ENCODE measurements at regions not wholly inside any gene's neighbourhood (a gene's known extent, or its start where the extent isn't known, plus 50 kb on each side); places are given as distances from the start of the nearest gene placed in this dataset.

DNA sequence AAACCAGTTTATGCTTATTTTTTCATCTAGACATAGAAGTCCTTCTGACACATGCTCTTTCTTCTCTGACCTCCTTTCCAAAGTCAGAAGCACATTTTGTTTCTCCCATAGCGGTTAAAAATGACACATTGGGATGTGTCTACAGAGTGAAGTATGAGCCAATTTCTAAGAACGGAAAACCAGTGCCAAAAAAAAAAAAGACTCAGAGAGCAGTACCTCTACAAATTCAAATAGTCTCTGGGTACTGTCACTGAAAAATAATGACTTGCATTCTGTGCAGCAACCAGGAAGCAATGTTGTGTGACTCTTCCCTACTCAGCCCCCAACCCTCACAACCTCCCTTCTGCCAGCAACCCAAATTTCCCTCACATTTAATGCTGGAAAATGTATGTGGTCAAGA, 145.5 kb upstream of the PMFBP1 start:
- DNase-seq (ENCODE audit: low read depth), result no peak

DNA sequence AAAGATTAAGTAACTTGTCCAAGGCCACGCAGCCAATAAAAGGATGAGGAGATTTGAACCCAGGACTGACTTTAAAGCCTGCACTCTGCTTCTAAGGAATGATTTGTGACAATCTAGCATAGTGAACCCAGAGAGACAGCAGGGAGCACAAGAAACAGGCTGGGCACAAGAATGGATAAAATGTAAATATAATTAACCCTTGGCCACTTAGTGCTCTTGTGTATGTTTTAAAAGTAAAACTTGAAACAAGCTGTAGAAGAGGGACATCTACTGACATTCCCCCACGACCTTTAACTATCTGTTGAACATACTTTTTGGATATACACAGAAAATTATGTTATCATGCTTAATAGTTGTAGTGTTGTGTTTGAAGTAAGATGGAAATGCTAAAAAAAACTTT, 141.9 kb upstream of the PMFBP1 start:
- no peak for DNase-seq (ENCODE audit: low read depth)

DNA sequence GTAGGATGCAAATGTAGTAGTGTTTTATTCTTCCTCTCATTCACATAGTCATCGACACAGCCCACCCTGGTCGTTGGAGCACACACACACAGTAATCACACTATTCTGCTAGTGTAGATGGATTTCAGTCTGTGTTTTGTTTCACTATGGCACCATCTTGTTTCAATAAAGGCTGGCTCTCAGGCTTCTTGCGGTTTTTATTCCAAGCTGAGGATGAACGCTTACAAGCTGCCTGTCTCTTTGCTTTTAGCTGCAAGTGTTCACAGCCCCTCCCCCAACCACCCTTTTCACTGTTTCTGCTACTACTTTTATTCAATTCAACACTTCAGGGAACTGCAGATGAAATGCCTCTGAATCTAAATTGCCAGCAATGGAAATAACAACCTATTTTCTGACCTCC, 140.9 kb upstream of the PMFBP1 start:
- no peak for DNase-seq (ENCODE audit: low read depth)

DNA sequence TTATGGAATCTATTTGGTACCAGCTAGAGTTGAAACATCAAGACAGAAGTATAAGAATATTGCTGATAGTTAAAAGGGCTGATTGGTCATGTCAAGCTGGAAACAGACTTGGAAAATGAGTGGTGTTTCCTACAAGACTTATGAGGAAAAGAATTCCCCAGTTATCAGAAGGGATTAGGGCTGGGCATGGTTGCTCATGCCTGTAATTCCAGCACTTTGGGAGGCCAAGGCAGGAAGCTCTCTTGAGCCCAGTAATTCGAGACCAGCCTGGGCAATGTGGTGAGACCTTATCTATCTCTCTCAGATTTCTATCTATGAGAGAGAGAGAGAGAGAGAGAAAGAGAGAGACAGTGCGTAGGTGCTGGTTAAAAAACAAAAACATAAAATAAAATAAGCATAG, 139.5 kb upstream of the PMFBP1 start:
- DNase-seq (ENCODE audit: low read depth), result no peak

DNA sequence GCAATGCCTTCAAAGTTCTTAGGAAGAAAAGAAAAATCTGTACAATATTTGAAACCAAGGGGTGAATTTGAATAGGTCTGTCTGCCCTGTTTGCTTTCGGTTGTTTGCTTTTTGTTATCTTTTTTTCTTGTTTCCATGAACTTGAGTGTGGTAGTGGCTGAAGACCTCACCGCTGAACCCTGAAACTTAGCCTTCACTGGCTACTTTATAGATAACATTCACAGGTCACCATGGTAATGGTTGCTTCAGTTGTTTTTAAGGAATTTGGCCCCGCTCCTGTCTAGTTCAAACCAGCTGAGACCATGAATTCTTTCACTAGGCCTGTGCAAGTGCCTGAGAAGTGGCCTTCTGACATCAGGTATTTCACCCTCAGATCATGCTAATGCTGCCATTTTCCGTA, 137.0 kb upstream of the PMFBP1 start:
- no peak for DNase-seq (ENCODE audit: low read depth)

DNA sequence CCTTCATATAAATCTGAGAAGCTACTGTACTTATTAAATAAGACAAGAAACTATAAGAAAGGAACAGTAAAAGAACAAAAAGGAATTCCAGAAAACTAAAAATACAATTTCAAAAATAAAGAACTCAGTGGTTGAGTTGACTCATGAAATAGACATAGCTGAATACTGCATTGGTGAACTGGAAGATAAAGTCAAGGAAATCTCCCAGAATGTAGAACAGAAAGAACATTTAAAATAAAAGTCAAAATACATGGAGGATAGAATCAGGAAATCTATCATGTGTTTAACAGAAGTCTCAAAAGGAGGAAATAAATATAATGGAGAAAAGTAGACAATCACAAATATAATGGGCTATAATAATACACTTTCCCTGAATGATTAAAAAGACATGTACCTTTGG, 136.4 kb upstream of the PMFBP1 start:
- DNase-seq (ENCODE audit: low read depth), result no peak

DNA sequence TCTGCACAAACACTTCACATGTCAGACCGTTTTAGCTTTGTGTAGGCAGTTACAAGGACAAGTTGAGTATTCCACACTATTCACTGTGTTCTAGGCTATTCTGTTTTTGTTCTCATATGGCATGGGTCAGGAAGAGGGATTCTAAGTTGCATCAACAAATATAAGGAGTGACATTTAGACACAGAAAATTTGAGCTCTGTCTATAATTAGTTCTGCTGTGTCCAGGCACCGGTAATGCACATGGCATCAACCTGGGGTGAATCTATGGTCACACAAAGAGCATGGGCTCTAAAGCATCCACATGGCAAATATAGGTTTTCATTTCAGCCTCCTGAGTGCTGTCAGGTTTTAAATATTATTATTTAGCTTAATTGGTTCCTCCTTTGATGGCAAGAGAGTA, 130.4 kb upstream of the PMFBP1 start:
- no peak for DNase-seq (ENCODE audit: low read depth)

DNA sequence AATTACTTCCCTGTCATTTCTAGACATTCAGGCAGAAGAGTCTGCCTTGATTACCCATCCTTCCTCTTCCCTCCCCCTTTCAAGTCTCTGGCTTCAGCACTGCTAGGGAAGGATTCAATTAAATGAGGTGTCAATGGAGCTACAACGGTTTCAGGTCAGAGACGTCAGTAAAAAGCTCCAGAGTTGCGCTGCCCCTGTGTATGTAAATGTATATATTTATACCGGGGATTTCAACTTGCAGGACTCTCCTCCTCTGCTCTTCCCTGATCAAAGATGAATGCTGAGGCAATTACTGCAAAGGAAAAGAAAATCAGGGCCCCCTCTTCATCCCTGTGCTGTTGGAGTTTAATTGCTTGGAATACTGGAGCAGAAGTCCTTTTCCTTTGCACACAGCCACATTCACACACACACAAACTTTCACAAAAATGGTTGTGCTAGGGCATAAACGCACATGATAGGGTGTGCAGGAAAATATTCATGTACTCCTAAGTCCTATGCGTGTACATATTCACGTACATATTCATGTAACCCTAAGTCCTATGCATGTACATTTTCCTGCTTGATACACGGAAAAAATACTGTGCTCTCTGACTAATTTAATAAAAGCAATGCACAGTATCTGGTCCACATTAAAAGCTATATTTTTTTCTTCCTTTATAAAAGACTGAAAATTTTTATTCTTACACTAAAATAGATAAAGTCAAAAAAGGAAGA, 129.7 kb upstream of the PMFBP1 start:
- DNase-seq (ENCODE audit: low read depth), result no peak

DNA sequence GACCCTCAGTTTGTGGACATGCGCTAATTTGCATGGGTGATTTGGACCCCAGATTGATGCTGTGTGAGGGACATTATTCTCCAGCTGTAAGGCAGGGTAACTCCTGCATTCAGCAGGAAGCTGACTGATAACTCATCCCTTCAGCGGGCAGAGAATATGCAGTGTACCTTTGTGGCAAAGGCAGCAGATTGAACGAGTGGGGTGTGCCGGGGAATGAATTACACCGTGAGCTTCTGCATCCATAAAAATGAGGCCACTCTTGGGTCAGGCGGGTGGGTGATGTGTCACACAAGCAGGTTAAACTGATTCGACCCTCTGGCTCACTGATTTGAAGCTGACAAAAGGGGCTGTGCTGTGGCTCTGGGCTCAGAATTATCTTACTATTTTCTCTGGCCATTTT, 128.9 kb upstream of the PMFBP1 start:
- no peak for DNase-seq (ENCODE audit: low read depth)

DNA sequence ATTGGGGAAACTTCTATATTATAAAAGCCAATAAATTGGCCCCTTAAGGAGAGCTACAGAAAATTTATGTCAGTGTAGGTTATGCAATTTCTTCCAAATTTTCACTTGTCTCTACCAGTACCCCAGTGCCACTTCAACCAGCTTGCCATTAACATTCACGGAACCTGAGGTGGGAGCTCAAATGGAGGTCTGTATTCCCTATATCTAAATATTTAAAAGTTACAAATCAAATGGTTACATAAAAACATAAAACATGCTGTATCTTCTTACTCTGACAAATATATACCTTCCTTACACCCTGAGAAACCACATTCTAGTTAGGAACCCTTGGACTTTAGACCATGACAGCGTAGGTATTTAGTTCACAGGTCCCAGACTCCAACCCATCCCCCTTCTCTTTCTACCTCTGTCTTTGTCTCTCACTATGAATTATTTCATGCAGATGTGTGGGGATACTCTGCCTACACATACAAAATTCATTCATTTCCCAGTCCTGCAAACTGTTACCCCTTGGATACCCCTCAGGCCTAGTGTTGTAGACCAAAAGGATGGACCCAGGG, 127.8 kb upstream of the PMFBP1 start:
- DNase-seq (ENCODE audit: low read depth), result no peak

DNA sequence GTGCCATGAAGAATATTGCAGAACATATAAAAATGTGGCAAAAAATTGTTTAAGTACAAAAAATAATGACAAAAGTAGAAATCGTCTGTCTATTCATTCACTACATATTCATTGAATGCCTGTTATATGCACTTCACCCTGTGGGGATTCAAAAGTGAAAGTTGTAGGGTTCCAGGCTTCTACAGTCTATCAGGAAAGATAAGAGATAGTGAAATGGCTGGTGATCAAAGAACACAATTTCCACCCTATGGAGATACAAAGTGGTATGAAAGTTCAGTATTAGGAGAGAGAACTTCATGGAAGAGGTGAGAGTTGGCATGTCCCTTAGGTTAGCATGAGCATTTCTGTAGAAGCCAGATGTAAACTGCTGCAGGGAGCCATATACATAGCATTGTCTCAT, 127.0 kb upstream of the PMFBP1 start:
- DNase-seq (ENCODE audit: low read depth), result no peak

DNA sequence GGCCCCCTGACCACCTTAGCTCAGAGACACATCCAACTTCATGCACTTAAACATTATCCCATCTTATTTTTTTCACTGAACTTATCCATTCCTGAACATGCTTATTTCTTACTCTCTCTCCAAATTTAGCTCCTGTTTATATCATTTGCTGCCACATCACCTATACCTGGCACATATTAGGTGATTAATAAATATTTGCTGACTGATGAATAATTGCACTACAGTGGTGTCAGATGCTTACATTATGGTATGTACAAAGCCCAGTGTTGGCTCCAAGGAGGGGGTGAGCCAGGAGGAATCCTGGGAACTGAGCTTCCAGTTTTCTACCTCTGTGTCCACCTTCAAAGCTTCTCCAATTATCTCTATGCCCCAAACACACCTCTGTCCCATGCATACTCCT, 124.0 kb upstream of the PMFBP1 start:
- no peak for DNase-seq (ENCODE audit: low read depth)

DNA sequence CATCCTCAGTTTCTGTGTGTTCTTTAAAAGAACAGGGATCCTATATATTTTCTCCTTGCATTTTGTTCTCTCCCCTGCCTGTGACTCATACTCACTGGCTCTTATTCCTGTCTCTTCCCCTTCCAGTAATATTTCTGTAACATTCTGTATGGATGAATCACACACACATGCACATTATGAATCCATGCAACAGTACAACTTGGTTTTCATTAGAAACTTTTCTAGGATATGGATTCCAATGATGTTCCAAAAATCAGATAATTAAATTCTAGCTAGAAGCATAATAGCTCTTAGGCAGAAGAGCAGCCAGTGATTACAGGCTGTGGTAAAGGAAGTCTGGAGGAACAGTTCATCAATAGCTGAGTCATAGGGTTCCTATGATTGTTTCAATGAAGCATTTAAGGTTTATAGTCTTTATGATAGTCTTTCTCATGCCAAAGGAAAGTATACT, 119.6 kb upstream of the PMFBP1 start:
- no peak for DNase-seq (ENCODE audit: low read depth)

DNA sequence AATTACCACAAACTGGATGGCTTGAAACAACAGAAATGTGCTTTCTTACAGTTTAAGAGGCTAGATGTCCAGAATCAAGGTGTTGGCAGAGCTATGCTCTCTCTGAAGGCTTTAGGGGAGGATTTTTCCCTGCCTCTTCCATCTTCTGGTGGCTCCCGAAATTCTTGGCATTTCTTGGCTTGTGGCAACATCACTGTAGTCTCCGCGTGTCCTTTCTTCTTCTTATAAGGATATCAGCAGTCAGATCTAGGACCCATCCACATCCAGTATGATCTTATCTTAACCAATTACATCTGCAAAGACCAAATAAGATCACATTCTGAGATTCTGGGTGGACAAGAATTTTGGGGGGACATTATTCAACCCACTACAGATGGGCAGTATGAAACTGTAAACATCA, 119.2 kb upstream of the PMFBP1 start:
- DNase-seq (ENCODE audit: low read depth), result no peak

DNA sequence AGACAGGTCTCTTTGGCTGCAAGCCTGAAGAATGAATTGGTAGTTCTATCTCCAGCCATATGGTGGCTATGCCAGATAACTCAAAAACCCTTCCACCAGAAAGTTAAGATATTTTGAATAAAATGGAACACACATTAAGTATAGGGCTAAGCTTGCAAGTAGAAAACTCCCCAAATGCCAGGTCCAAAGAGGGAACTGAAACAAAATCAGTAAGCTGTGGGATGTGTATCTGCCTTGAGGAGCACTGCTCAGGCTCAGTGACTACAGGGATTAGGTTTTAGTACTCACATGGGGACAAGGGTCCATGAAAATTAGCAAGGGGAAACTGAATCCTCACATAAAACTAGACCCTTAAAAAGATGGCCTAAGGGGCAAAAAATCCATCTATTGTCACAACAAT, 115.7 kb upstream of the PMFBP1 start:
- no peak for DNase-seq (ENCODE audit: low read depth)

DNA sequence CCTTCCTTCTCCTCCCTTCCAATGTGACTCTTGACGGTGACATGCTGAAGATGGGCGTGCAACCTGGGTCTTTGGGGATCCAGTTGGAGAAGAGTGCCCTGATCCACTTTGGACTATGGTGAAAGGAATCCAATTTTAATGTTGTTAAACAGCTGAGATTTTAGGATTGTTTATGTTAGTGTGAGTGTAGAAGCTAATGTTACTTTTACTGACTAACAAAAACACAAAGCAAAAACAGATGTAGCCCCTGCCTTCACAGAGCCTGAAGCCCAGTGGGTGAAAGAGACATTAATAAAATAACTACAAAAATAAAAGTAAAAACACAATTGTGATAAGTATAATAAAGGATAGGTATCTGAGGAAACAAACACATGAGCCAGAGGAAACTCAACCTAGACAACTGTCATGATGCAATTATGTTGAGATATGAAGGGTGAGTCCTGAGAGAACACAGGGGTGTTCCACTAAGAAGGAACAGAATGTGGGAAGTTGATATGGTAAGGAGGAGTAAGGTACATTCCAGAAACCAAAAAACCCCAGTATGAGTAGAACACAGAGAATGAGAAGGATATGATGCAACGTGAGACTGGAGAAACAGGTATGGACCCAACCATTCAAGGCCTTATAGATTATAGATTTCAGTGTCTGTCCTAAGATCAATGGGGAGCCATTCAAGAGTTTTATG, 115.1 kb upstream of the PMFBP1 start:
- no peak for DNase-seq (ENCODE audit: low read depth)

DNA sequence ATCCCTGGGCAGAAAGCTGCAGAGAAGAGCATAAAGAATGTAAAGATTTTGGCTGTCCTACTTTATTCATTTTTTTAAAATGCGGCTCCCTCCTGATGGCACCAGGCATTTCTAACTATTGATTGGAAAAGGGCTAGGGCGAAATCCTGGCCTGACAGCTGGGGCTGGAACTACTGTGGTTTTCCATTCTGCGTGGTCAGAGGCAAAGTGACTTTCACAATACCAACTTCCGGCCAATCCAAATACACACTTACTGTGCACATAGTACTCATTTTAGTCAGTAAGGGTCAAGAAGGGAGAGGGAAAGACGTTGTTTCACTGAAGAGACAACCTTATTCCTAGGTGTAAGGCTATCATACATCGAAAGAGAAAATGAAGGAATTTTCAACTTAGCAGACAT, 113.8 kb upstream of the PMFBP1 start:
- DNase-seq (ENCODE audit: low read depth), result no peak

DNA sequence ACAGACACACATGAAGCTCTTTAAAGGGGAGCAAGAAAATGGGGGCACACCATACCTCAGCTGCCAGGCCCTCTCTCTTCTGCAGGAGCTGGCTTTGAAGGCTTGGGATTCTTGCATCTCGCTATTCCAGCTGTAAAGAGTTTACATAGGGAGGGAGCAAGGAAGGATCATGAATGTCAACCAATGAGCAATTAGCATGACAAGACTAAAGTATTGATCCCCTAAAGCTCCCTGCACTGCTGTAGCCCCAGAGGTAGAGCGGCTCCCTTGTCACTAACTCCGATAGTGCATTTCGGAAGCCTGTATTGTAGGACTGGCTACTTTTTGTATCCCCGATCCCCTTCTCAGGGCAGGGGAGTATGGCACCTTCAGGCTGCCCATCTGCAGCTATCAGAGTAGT, 113.4 kb upstream of the PMFBP1 start:
- no peak for DNase-seq (ENCODE audit: low read depth)

DNA sequence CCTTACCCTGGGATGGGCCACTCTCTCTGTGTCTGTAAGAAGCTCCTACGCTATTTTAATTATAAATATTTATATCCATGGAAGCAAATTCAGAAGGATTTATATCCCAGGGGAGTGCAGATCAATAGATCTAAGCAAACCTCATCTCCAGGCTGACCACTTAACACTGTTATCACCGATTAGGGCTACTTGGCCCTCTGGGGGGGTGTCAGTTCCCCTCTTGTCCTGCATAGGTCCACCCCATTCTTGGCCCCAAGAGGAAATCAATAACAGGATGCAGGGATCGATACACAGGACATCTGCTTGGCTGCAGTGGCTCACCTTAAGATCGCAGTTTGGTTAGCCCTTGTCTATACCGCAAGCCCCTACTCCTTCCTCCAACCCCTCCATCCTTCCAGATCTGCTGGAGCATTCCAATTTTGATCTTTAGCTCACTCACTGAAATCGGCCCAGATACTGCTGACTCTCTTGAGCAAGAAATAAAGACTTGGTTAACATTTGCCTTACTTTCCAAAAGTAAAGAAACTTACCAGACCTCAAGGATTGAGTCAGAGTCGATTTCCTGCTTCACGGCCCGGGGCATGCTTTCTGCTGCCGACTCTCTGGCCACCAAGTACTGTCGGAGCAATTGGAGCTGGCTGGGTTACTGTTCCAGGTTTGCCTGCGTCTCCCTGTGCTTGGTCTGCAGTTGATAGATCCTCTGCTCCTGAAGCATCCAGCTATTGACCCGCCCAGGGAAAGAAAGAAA, 112.3 kb upstream of the PMFBP1 start:
- no peak for DNase-seq (ENCODE audit: low read depth)

DNA sequence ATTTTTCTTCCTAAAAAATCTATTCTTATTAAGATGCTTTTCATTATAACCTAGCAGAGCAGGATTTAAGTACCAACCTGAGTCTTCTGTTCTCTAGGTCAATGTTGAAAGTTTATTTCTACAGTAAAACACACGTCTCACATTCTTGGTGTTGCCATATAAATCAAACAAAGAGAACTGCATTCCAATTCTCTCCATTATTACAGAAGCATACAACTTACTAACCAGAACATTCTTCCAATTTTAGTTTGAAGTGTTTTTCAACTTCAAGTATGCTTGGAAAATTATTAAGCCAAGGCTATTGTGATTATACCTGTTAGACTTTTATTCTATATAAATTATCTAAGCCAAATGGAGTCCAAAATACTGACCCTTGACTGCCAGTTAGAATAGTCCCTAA, 110.4 kb upstream of the PMFBP1 start:
- no peak for DNase-seq (ENCODE audit: low read depth)

DNA sequence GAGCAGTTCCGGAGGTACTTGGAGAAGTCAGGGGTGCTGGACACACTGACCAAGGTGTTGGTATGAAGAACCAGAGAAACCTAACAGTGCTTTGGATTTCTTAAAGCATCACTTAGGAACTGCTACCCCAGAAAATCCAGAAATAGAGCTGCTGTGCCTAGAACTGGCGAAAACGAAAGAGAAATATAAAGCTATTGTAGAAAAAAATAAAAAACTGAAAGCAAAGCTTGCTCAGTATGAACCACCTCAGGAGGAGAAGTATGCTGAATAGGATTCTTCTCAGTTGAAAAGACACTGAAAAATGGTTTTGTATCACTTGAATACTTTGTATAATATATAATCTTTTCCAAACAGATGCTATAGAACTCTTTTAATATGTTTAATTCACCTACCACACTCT, 106.3 kb upstream of the PMFBP1 start:
- DNase-seq (ENCODE audit: low read depth), result no peak

DNA sequence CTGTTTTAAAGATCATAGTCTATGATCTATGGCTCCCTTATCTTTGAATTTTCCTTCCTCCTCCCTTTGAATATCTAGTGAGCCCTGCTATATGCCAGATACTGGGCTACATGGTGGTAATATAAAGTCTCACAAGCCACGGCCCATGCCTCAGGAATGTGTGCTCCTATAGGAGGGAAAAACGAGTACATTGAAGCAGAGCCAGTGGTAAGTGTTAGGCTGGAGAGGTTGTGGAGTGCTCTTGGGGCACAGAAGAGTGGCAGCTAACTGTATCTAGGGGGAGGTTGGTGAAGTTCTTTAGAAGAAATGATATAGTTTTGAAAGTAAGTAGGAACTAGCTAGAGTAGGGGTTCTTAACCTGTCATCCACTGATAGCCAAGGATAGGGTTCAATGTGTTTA, 105.8 kb upstream of the PMFBP1 start:
- DNase-seq (ENCODE audit: low read depth), result no peak

DNA sequence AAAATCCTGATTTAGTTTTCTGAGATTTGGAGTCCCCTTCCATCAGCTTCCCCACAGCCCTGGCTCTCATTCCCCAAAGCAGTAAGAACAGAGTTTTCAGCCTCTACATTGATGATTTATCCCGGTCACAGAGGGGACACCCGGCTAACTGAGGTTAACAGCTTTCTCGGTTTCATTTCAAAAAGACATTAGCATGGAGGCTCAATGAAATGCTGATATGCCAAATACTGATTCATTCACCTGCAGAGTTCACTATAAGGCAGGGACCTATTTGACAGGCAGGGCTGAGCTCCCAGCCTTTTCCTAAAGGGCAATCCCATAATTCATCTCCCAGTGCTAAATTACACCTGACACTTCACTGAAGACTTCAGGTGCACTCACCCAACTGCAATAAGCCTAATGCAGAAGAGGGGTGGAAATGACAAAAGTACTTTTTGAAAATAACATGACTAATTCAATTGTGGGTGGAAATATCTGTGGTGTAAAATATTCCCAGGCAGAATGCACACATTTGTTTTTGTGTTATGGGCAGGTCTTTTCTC, 99.8 kb upstream of the PMFBP1 start:
- DNase-seq (ENCODE audit: low read depth), result no peak

All from activated T-cell treated with anti-CD3 and anti-CD28 coated beads for 48 hours (primary cell).